ENCODE measurements at regions not wholly inside any gene's neighbourhood (a gene's known extent, or its start where the extent isn't known, plus 50 kb on each side); places are given as distances from the start of the nearest gene placed in this dataset.
"Not testable (repeated sequence)": the region's sequence is repeated elsewhere in the genome, so short reads cannot be mapped to it uniquely, and the experiment has no call there.

DNA sequence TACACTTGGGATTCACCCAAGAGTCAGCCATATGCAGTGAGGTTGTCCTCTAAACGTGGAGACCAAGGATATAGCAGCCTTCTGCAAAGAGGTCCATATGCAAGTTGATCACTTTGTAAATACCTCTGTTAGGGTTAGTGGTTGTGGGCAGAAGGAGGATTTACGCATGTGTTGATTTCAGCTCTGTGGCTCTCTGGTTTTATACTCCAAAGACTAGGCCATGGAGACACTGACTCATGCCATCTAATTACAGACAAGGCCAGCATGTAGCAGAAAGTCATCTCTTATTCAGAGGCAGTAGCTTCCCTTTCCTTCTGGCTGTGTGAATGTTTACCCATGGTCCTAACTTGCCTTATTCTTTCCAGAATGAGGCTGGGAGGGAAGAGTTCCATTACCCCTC lies 140.9 kb upstream of the GOLGA6L4 start:
- not testable (repeated sequence) for DNase-seq

DNA sequence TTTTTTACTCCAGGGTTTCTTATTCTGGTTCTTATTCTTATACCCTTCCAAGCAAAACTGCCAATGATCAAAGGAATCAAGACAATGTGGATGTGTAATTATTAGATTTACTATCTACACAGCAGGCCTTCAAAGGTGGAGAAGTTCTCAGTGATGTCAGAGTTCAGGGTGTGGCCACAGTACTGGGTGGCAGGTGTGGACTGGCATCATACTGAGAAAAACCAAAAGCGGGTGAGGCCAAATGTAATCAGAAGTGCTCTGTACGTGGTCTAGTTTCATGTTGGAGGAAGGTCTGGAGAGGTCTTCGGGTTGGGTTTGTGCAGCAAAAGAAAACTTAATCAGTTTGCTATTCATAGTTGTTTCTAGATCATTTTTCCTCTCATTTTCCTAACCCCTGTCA lies 138.5 kb upstream of the GOLGA6L4 start:
- DNase-seq: not testable (repeated sequence)

DNA sequence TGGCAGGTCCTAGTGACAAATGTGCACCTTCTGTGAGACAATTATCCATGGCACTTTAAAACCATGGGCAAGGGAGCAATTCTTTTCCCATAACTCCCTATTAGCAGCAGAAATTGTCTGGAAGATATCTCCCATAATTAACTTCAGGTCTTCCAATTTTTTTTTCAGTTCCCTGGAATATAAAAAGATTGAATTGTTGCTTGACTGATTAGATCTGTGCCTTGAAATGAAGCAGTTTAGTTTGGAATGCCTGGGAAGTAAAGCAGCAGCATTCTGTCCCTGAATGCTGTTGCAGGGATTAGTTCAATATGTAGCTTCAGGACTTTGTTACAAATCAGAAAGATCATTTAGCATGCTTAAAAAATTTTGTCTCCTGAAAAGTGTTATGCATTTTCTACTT lies 137.0 kb upstream of the GOLGA6L4 start:
- DNase-seq: no peak

- DNase-seq: no peak
These were observed 136.4 kb upstream of the GOLGA6L4 start for GRCh38 chr15:84099181-84099580.

DNA sequence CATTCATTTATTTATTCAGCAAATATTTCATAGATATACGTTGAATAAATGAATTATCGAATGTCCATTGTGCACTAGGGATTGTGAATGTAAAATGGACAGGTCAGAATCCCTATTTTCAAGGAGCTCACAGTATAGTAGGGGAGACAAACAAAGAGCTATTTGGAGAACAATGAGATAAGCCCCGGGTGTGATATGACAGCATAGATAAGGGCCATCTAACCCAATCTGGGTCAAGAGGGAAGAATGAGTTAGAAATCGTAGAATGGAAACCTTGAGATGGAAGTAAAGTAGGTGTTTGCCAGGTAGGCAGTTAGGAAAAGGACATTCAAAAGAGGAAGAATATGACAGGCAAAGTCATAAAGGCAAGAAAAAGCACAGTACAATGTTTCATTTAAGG lies 132.2 kb upstream of the GOLGA6L4 start:
- DNase-seq: no peak

- no peak for DNase-seq
These were observed 130.7 kb upstream of the GOLGA6L4 start for GRCh38 chr15:84104853-84105252.

DNA sequence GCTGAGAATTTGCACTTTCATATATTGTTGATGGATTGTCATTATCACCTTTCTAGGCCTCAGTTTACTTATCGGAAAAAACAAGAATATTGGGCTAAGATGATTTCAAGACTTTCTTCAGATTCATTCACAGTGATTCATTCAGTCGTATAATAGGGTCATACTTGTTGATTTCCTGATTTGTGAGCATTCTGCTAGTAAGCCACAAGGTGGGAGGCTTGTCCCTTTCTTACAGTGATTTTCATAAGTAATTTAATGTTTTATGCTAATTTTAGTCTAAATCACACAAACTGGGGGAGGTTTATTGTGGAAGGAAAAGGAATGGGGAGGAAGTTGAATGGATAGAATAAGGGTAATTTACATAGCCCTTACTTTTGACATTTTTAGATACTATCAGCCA lies 126.8 kb upstream of the GOLGA6L4 start:
- DNase-seq: no peak

DNA sequence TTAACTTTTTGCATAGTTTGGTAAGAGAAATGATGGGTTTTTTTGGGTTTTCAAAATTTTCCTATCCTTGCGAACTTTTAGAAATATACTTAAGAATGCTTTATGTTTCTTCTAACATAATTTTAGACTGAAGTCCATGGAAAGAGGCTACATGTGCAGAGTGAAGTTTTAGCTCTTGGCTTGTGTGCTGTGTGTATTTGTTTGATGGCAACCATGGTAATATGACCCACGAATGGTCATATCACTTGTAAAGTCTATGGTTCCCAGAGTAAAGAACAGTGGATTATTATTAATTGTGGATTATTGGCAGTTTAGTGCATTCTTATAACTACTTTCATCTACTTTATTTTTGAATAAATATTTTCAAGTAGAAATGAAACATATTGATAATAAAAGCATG lies 124.0 kb upstream of the GOLGA6L4 start:
- no peak for DNase-seq

DNA sequence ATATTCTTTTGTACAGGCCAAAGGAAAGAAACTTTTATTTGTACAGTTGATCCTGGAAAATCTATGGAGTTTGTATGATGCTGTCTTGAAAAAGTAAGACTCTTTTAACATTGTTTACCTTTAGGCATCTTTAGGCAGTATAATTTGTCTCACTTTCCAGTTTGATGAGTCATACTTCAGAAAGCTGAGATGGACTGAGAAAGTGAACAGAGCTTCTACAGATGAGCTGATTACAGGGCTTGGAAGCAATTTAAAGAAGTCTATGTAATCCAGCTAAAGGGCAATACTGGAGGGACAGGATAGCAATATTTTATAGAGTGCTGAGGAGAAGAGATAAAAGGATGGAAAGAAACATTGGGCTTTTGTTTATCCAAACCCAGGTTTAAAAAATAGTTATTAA lies 123.5 kb upstream of the GOLGA6L4 start:
- no peak for DNase-seq

DNA sequence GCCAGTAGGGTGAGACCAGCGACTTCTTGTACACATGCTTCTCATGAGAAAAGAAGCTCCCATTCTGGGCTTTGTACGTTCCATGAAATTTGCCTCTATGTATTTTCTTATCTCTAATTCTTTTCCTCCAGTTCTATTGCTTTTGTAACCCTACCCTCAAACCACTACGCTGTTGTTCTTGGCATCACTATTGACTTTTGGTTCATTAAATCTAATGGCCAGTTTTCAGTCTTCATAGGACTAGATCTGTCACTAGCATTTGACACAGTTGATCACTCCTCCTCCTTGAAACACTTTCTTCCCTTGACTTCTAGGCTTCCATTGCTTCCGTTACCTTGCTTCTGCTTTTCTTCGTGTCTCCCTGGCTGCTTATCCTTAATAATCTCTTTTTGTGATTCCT lies 121.7 kb upstream of the GOLGA6L4 start:
- no peak for DNase-seq

DNA sequence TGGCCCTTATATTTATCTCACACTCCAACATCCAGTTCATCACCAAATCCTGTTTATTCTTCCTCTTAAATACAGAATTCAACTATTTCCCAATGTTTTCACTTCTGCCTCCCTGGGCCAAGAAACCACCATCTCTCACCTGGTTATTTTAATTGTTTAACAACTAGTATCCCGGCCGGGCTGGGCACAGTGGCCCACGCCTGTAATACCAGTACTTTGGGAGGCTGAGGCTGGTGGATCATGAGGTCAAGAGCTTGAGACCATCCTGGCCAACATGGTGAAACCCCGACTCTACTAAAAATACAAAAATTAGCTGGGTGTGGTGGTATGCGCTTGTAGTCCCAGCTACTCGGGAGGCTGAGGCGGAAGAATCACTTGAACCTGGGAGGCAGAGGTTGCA lies 120.9 kb upstream of the GOLGA6L4 start:
- DNase-seq: not testable (repeated sequence)

DNA sequence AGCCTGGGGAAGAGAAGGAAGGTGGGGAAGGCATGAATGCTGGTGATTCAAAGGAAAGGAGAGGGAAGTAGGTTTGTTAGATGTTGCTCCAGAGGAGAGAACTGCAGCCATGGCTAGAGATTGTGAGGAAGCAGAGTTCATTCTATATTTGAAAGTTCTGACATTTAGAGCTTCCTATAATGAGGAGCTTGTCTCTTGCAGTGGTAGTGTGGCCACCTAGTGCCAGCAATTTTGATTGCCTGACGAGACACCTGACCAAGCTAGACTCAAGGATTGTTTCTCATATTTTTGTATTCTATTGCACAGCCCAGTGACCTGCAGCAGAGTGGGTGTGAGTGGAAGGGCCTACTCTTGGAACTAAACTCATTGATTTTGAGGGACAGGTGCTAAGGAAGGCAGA lies 116.2 kb upstream of the GOLGA6L4 start:
- not testable (repeated sequence) for DNase-seq

GRCh38 chr15:84120903-84121302 lies 114.7 kb upstream of the GOLGA6L4 start:
- DNase-seq: not testable (repeated sequence)

GRCh38 chr15:84128706-84129105 lies 106.9 kb upstream of the GOLGA6L4 start:
- not testable (repeated sequence) for DNase-seq

- not testable (repeated sequence) for DNase-seq
These were observed 105.3 kb upstream of the GOLGA6L4 start for GRCh38 chr15:84130098-84130831.

GRCh38 chr15:84135931-84136456 lies 99.6 kb upstream of the GOLGA6L4 start:
- DNase-seq: not testable (repeated sequence)

GRCh38 chr15:84142888-84143337 lies 92.7 kb upstream of the GOLGA6L4 start:
- DNase-seq: peak; percentile 71

- DNase-seq: no peak
These were observed 91.7 kb upstream of the GOLGA6L4 start for GRCh38 chr15:84143753-84144314.

DNA sequence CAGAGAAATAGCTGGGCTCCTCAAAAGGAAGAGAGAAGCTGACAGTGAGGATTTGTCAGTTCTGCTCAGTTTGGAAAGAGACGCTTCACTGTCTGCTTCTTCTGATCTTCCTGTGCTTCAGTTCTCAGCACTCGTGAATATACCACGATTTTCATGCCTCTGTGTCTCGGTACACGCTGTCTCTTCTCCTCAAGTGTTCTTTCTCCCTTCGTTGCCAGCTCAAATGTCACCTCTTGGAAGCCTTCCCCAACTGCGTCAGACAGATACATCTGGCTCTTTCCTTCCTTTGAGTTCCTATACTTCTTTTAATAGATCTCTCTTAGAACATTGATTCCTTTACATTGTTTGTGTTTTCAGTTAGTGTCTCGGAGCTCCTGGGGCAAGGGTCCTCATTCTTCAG lies 90.6 kb upstream of the GOLGA6L4 start:
- DNase-seq: not testable (repeated sequence)

DNA sequence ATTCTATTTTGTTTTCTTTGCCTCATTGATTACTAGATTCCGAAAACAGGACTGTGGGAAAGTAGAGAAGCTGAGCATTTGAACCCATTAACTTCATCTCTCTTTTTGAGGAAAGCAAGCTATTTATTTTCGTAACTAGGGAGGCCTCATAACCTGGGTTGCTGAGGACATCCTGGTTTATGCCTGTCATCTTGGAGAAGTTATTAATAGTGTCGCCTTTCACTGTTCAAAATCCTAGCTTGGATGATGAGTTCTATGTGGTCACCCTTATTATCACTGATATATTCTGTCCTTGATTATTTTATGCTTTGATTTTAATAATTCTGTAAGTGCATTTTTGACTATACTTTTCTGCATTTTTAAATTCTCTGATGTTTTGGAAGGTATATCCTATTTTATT lies 89.3 kb upstream of the GOLGA6L4 start:
- not testable (repeated sequence) for DNase-seq

DNA sequence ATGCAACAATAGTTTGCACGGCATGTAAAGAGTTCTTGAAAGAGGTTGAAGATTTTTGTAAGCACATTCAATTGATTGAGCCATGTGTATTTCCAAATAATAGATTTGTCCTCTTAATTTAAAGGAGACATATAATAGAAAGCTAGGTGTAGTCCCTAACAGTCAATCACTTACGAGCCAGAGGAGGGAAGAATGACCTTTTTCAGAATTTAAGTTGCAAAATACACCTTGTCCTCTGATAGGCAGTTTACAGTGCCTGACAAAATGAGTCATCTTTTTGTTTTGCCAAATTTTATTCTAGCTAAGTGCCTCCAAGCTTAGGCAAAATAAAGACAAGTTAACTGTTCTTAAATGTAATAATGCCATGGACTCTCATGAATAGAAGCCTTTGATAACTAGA lies 88.3 kb upstream of the GOLGA6L4 start:
- DNase-seq: not testable (repeated sequence)

- DNase-seq: no peak
These were observed 84.2 kb upstream of the GOLGA6L4 start for GRCh38 chr15:84151205-84151931.

GRCh38 chr15:84152381-84152979 lies 83.1 kb upstream of the GOLGA6L4 start:
- not testable (repeated sequence) for DNase-seq

Data from NCI-H2107 (cell line).